GM23248 (cell line): ENCODE measurements at regions not wholly inside any gene's neighbourhood (a gene's known extent, or its start where the extent isn't known, plus 50 kb on each side); places are given as distances from the start of the nearest gene placed in this dataset.

Experiments used
- EZH2 ChIP-seq: fragments of 200-600 bp; sonication (generic); IDR thresholded peaks from 2 replicates; pipeline ENCODE4 v1.6.1; 2018; ENCODE audit warnings: antibody characterized with exemption, mild to moderate bottlenecking; ENCODE audit not compliant: insufficient read depth, poor library complexity, severe bottlenecking
- EZH2phosphoT487 ChIP-seq: fragments of 200-600 bp; sonication (generic); IDR thresholded peaks from 2 replicates; pipeline ENCODE4 v1.6.1; 2018; ENCODE audit warnings: antibody characterized with exemption, moderate library complexity, mild to moderate bottlenecking, low read depth; ENCODE audit not compliant: insufficient read depth

GRCh38 chr9:81171689-81172088 is 517.7 kb downstream of the TLE1 start:
- TF ChIP-seq EZH2 (no peak), EZH2phosphoT487 (no peak)
